Glutamatergic neuron (in vitro differentiated cells): ENCODE measurements at regions not wholly inside any gene's neighbourhood (a gene's known extent, or its start where the extent isn't known, plus 50 kb on each side); places are given as distances from the start of the nearest gene placed in this dataset.

Experiments used
- DNase-seq: peaks from one replicate; pipeline ENCODE4 v3.0.0; 2022
- H3K27ac Mint-ChIP-seq: one replicate; pipeline ENCODE4 v1.8.0; 2020; ENCODE audit warnings: mild to moderate bottlenecking, mixed read lengths, inconsistent platforms; ENCODE audit not compliant: unreplicated experiment
- H3K27me3 Mint-ChIP-seq: one replicate; pipeline ENCODE4 v1.8.0; 2020; ENCODE audit warnings: mild to moderate bottlenecking, moderate library complexity, mixed read lengths, inconsistent platforms; ENCODE audit not compliant: unreplicated experiment
- H3K36me3 Mint-ChIP-seq: one replicate; pipeline ENCODE4 v1.8.0; 2020; ENCODE audit warnings: mild to moderate bottlenecking, mixed read lengths, inconsistent platforms; ENCODE audit not compliant: unreplicated experiment
- H3K4me1 Mint-ChIP-seq: one replicate; pipeline ENCODE4 v1.8.0; 2020; ENCODE audit warnings: mild to moderate bottlenecking, low read depth, mixed read lengths, inconsistent platforms; ENCODE audit not compliant: unreplicated experiment
- H3K4me3 Mint-ChIP-seq: one replicate; pipeline ENCODE4 v1.8.0; 2020; ENCODE audit warnings: mild to moderate bottlenecking, mixed read lengths, inconsistent platforms; ENCODE audit not compliant: unreplicated experiment
- H3K9me3 Mint-ChIP-seq: one replicate; pipeline ENCODE4 v1.8.0; 2020; ENCODE audit warnings: mild to moderate bottlenecking, moderate library complexity, mixed read lengths, inconsistent platforms; ENCODE audit not compliant: unreplicated experiment
- CTCF ChIP-seq: fragments of 200-600 bp; sonication (generic); IDR thresholded peaks from one replicate; pipeline ENCODE4 v1.5.0; 2021; ENCODE audit not compliant: partially characterized antibody, unreplicated experiment

- H3K27ac Mint-ChIP-seq = no peak overlapping the region
Measured at GRCh38 chrX:7775987-7776386, 67.0 kb upstream of the VCX start.

DNA sequence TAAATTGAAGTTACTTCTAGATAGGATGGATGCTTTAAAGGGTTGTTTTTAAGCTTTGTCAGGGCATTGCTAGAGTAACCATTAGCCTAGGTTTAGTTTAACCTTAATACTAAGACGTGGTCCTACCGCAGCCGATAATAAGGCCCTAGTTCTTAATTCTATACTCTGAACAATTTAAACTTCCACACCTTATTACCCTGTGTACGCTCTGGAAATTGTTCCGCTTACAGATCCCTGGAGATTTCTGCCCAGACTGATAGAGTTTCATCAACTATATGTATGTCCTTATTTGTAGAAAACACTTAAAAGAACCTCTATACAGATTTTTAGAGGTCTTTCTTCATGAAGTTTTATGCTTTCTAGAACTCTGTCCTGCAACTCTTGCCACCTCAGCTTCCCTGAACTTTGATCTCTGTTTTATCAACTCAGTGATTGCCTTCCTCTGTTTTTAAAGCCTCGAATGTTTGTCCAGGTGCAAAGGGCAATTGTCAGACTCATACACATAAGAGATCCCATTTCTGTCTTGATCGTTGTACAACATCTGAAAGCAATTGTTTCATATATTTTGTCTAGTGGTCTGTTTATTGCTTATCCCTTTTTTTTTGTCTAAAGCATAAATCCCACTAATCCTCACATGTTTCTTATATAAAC lies 71.1 kb upstream of the VCX start:
- Mint-ChIP-seq H3K27me3 (peaks cover 2% of the 10 kb centered on the region), H3K9me3 (no peaks in the 10 kb centered on the region), H3K36me3 (no peaks in the 10 kb centered on the region), H3K4me1 (no peaks in the 10 kb centered on the region), H3K27ac (no peak overlapping the region), H3K4me3 (no peak overlapping the region)
- DNase-seq = no peak
- TF ChIP-seq CTCF = no peak

More at GRCh38 chrX:7775987-7776386, 67.0 kb upstream of the VCX start:
- H3K4me1 Mint-ChIP-seq = no peaks in the 10 kb centered on the region
- DNase-seq = no peak
- H3K9me3 Mint-ChIP-seq = no peaks in the 10 kb centered on the region
- no peak overlapping the region for H3K4me3 Mint-ChIP-seq
- no peak for TF ChIP-seq CTCF
- peaks cover 2% of the 10 kb centered on the region for H3K27me3 Mint-ChIP-seq
- no peaks in the 10 kb centered on the region for H3K36me3 Mint-ChIP-seq

- Mint-ChIP-seq H3K4me1 (no peaks in the 10 kb centered on the region), H3K27me3 (no peaks in the 10 kb centered on the region), H3K4me3 (no peak overlapping the region), H3K27ac (no peak overlapping the region), H3K36me3 (no peaks in the 10 kb centered on the region), H3K9me3 (peaks cover 2% of the 10 kb centered on the region)
- no peak for DNase-seq
- TF ChIP-seq CTCF = no peak
Measured at GRCh38 chrX:7759830-7760229, 83.1 kb upstream of the VCX start.

DNA sequence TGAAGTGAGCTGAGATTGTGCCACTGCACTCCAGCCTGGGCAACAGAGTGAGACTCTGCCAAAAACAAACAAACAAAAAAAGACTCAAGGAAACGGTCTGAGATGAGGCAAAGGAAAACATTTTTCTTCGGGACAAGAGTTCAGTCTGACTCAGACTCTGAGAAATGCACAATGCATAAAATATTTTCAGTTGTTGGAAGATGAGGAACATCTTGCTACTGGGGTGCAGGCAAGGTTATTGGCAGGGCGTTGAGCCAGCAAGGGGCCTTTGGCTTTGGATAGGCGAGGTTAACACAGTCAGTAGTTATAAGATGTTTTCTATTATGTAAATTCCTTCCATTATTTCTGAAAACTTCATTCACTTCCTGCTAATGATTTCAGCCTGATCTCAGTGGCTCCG lies 96.1 kb upstream of the VCX start:
- Mint-ChIP-seq H3K27me3 (peaks cover 2% of the 10 kb centered on the region), H3K9me3 (no peaks in the 10 kb centered on the region), H3K36me3 (no peaks in the 10 kb centered on the region), H3K4me3 (no peak overlapping the region), H3K4me1 (no peaks in the 10 kb centered on the region), H3K27ac (no peak overlapping the region)
- no peak for DNase-seq
- TF ChIP-seq CTCF = no peak

DNA sequence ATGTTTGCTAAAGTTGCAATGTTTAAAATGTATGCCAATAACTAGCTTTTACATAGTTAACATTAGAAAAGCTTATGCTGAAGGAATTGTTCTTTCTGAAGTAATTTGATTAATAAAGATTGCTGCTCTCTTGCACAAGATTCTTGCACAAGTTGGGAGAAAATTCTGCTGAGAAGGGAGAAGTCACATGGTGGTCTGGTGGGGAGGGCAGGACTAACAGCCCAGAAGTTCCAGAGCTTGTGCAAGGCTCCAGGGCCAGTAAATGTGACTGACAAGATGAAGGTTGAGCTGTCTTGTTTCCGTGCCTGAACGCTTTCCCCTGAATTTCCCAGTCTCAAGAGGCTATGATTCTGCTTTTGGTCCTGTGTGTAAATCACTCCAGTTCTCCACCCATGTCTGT lies 112.9 kb upstream of the VCX start:
- H3K27me3 Mint-ChIP-seq = no peaks in the 10 kb centered on the region
- no peaks in the 10 kb centered on the region for H3K9me3 Mint-ChIP-seq
- no peak for TF ChIP-seq CTCF
- H3K36me3 Mint-ChIP-seq = no peaks in the 10 kb centered on the region
- no peak overlapping the region for H3K4me3 Mint-ChIP-seq
- DNase-seq = no peak
- H3K27ac Mint-ChIP-seq = no peak overlapping the region
- H3K4me1 Mint-ChIP-seq = no peaks in the 10 kb centered on the region
